ENCODE measurements at regions not wholly inside any gene's neighbourhood (a gene's known extent, or its start where the extent isn't known, plus 50 kb on each side); places are given as distances from the start of the nearest gene placed in this dataset.

DNA sequence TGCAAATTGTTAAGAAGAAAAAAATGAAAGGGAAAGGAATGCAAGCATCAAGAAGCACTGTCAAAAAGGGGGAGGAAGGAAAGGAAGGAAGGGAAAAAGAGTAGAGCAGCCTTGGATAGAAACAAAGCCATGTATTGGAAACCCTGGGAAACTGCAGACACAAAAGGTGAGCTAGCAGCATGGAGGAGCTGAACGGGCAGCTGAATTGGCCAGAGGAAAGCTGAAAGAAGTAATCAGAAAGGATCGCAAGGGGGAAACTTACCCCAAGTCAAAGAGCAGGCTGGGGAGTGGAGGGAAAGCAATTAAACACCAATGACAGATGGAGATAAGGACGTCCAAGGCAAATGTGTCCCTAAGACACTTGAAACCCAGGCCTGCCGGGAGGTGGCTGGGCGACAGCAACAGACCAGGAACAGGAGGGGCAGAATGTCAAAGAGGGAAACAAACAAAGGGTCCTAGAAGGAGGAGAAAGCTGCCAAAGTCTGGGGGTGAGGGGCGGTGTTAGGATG, 93.8 kb upstream of the SVIL start:
- TF ChIP-seq ZZZ3 (IDR thresholded peaks at IDR 0.05; ENCODE audit: control insufficient read depth, insufficient read length, low read depth): no peak
- no peak for TF ChIP-seq ZSCAN29 (IDR thresholded peaks at IDR 0.05)
- TF ChIP-seq, protein P1, sequence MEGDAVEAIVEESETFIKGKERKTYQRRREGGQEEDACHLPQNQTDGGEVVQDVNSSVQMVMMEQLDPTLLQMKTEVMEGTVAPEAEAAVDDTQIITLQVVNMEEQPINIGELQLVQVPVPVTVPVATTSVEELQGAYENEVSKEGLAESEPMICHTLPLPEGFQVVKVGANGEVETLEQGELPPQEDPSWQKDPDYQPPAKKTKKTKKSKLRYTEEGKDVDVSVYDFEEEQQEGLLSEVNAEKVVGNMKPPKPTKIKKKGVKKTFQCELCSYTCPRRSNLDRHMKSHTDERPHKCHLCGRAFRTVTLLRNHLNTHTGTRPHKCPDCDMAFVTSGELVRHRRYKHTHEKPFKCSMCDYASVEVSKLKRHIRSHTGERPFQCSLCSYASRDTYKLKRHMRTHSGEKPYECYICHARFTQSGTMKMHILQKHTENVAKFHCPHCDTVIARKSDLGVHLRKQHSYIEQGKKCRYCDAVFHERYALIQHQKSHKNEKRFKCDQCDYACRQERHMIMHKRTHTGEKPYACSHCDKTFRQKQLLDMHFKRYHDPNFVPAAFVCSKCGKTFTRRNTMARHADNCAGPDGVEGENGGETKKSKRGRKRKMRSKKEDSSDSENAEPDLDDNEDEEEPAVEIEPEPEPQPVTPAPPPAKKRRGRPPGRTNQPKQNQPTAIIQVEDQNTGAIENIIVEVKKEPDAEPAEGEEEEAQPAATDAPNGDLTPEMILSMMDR (IDR thresholded peaks at IDR 0.05 in 2 of 3, conservative IDR thresholded peaks at IDR 0.05 in 1 of 3; ENCODE audit: control insufficient read depth in 2 of 3, extremely low read depth in 1 of 3, insufficient read depth in 1 of 3, low read depth in 3 of 3, low read length in 3 of 3): no peak
- no peak for TF ChIP-seq YY1 (IDR thresholded peaks at IDR 0.05; ENCODE audit: low read depth, low read length)
- no peak for TF ChIP-seq NRF1 (conservative IDR thresholded peaks at IDR 0.05; ENCODE audit: low read depth, low read length)
- no peak for TF ChIP-seq ESRRA (IDR thresholded peaks at IDR 0.05; ENCODE audit: low read length)
- no peak for TF ChIP-seq CEBPB (IDR thresholded peaks at IDR 0.05; ENCODE audit: borderline replicate concordance in 1 of 2, low read depth in 2 of 2, low read length in 2 of 2)
- no peak for TF ChIP-seq ZNF274 (IDR thresholded peaks at IDR 0.05; ENCODE audit: insufficient read depth, insufficient read length)
- no peak for TF ChIP-seq KDM1A (IDR thresholded peaks at IDR 0.05; ENCODE audit: borderline replicate concordance)
- TF ChIP-seq NBN (IDR thresholded peaks at IDR 0.05): no peak
- no peak for TF ChIP-seq CREB1 (IDR thresholded peaks at IDR 0.05; ENCODE audit: low read depth)
- no peak for TF ChIP-seq ZNF24 (IDR thresholded peaks at IDR 0.05)
- TF ChIP-seq POLR2A (IDR thresholded peaks at IDR 0.05; ENCODE audit: low read depth, low read length): no peak
